Astrocyte (in vitro differentiated cells and primary cell): ENCODE measurements at regions not wholly inside any gene's neighbourhood (a gene's known extent, or its start where the extent isn't known, plus 50 kb on each side); places are given as distances from the start of the nearest gene placed in this dataset.

Experiments used
- DNase-seq: peaks from one replicate; pipeline ENCODE4 v3.0.0-alpha.2; 2010; ENCODE audit warnings: low read depth
- FAIRE-seq: peaks from 2 replicates; lab custom pipeline; 2011; peaks lifted over from hg19 to GRCh38; lab: Jason Lieb, UNC
- H2AFZ ChIP-seq: 2 replicates; pipeline ENCODE4 v1.6.0; 2012; ENCODE audit warnings: low read depth, low read length, inconsistent platforms
- H3K27ac ChIP-seq: 2 replicates; pipeline ENCODE4 v1.5.1; 2011; ENCODE audit warnings: low read depth, low read length, inconsistent platforms
- H3K27me3 ChIP-seq: 2 replicates; pipeline ENCODE4 v1.6.0; 2011; ENCODE audit warnings: low read length, inconsistent platforms; ENCODE audit not compliant: insufficient read depth
- H3K36me3 ChIP-seq: 2 replicates; pipeline ENCODE4 v1.5.1; 2011; ENCODE audit warnings: low read length, inconsistent platforms; ENCODE audit not compliant: insufficient read depth
- H3K4me1 ChIP-seq: 2 replicates; pipeline ENCODE4 v1.5.1; 2011; ENCODE audit warnings: low read length, inconsistent platforms; ENCODE audit not compliant: insufficient read depth
- H3K4me2 ChIP-seq: 2 replicates; pipeline ENCODE4 v1.6.0; 2012; ENCODE audit warnings: low read length, inconsistent platforms
- H3K4me3 ChIP-seq: 2 replicates; pipeline ENCODE4 v1.5.1; 2011; ENCODE audit warnings: low read depth, mild to moderate bottlenecking, low read length, inconsistent platforms; ENCODE audit not compliant: insufficient read depth
- H3K79me2 ChIP-seq: 2 replicates; pipeline ENCODE4 v1.6.0; 2012; ENCODE audit warnings: mild to moderate bottlenecking, low read length, inconsistent platforms; ENCODE audit not compliant: insufficient read depth
- H3K9ac ChIP-seq: 2 replicates; pipeline ENCODE4 v1.6.0; 2012; ENCODE audit warnings: mild to moderate bottlenecking, low read length, inconsistent platforms
- H3K9me3 ChIP-seq: 2 replicates; pipeline ENCODE4 v1.5.1; 2012; ENCODE audit warnings: low read depth, mild to moderate bottlenecking, low read length, inconsistent platforms; ENCODE audit not compliant: insufficient read depth
- H4K20me1 ChIP-seq: 2 replicates; pipeline ENCODE4 v1.6.0; 2012; ENCODE audit warnings: low read length, inconsistent platforms; ENCODE audit not compliant: insufficient read depth
- H3K27ac Mint-ChIP-seq: one replicate; pipeline ENCODE4 v1.8.0; 2021; ENCODE audit warnings: mild to moderate bottlenecking, mixed read lengths; ENCODE audit not compliant: unreplicated experiment
- H3K27me3 Mint-ChIP-seq: one replicate; pipeline ENCODE4 v1.8.0; 2021; ENCODE audit warnings: low read depth, mixed read lengths; ENCODE audit not compliant: unreplicated experiment
- H3K36me3 Mint-ChIP-seq: one replicate; pipeline ENCODE4 v1.8.0; 2021; ENCODE audit warnings: low read depth, mixed read lengths; ENCODE audit not compliant: unreplicated experiment
- H3K4me1 Mint-ChIP-seq: one replicate; pipeline ENCODE4 v1.8.0; 2021; ENCODE audit warnings: low read depth, mixed read lengths; ENCODE audit not compliant: unreplicated experiment
- H3K4me3 Mint-ChIP-seq: one replicate; pipeline ENCODE4 v1.8.0; 2021; ENCODE audit warnings: mild to moderate bottlenecking, moderate library complexity, mixed read lengths; ENCODE audit not compliant: unreplicated experiment
- H3K9me3 Mint-ChIP-seq: one replicate; pipeline ENCODE4 v1.8.0; 2021; ENCODE audit warnings: mild to moderate bottlenecking, mixed read lengths; ENCODE audit not compliant: unreplicated experiment
- CTCF ChIP-seq: IDR thresholded peaks from 2 replicates; pipeline ENCODE4 v1.5.1; 2011; ENCODE audit warnings: low read depth, mild to moderate bottlenecking, inconsistent platforms, low read length, moderate library complexity; ENCODE audit not compliant: insufficient read depth
- EZH2 ChIP-seq: IDR thresholded peaks from 2 replicates; pipeline ENCODE4 v1.6.1; 2012; ENCODE audit warnings: mild to moderate bottlenecking, low read length, inconsistent platforms; ENCODE audit not compliant: insufficient read depth

GRCh38 chr15:37599156-37599555 lies 335.3 kb upstream of the TMCO5A start:
- no peaks in the 10 kb centered on the region for H3K27me3 Mint-ChIP-seq
- Histone ChIP-seq H3K27me3 (no peaks in the 10 kb centered on the region), H3K9me3 (no peaks in the 10 kb centered on the region), H2AFZ (no peak overlapping the region), H3K9ac (no peak overlapping the region), H3K36me3 (no peaks in the 10 kb centered on the region), H4K20me1 (no peaks in the 10 kb centered on the region), H3K4me2 (no peak overlapping the region), H3K27ac (no peak overlapping the region), H3K4me1 (no peaks in the 10 kb centered on the region), H3K79me2 (no peaks in the 10 kb centered on the region), H3K4me3 (no peak overlapping the region)
- H3K9me3 Mint-ChIP-seq: no peaks in the 10 kb centered on the region
- no peaks in the 10 kb centered on the region for H3K36me3 Mint-ChIP-seq
- no peak for FAIRE-seq
- H3K4me3 Mint-ChIP-seq: no peak overlapping the region
- H3K27ac Mint-ChIP-seq: no peak overlapping the region
- TF ChIP-seq EZH2 (no peak), CTCF (no peak)
- H3K4me1 Mint-ChIP-seq: no peaks in the 10 kb centered on the region
- DNase-seq: no peak

GRCh38 chr15:37616215-37616614 lies 318.2 kb upstream of the TMCO5A start:
- H3K9ac ChIP-seq: no peak overlapping the region
- FAIRE-seq: no peak
- no peaks in the 10 kb centered on the region for H3K79me2 ChIP-seq
- no peak for DNase-seq
- no peaks in the 10 kb centered on the region for H3K9me3 ChIP-seq
- TF ChIP-seq EZH2 (no peak), CTCF (no peak)
- H3K4me2 ChIP-seq: no peak overlapping the region
- H3K27me3 ChIP-seq: no peaks in the 10 kb centered on the region
- Mint-ChIP-seq H3K4me3 (no peak overlapping the region), H3K36me3 (no peaks in the 10 kb centered on the region), H3K27ac (no peak overlapping the region), H3K4me1 (no peaks in the 10 kb centered on the region), H3K9me3 (no peaks in the 10 kb centered on the region), H3K27me3 (no peaks in the 10 kb centered on the region)
- H4K20me1 ChIP-seq: no peaks in the 10 kb centered on the region
- H3K4me3 ChIP-seq: no peak overlapping the region
- H3K27ac ChIP-seq: no peak overlapping the region
- H3K36me3 ChIP-seq: no peaks in the 10 kb centered on the region
- no peaks in the 10 kb centered on the region for H3K4me1 ChIP-seq
- no peak overlapping the region for H2AFZ ChIP-seq

- H3K9me3 Mint-ChIP-seq: no peaks in the 10 kb centered on the region
- Histone ChIP-seq H3K27ac (no peak overlapping the region), H4K20me1 (no peaks in the 10 kb centered on the region), H3K4me2 (no peak overlapping the region), H3K9ac (no peak overlapping the region), H3K4me1 (no peaks in the 10 kb centered on the region), H3K4me3 (no peak overlapping the region), H3K79me2 (no peaks in the 10 kb centered on the region), H3K36me3 (no peaks in the 10 kb centered on the region), H3K27me3 (no peaks in the 10 kb centered on the region), H3K9me3 (no peaks in the 10 kb centered on the region), H2AFZ (no peak overlapping the region)
- no peaks in the 10 kb centered on the region for H3K36me3 Mint-ChIP-seq
- DNase-seq (no peak), FAIRE-seq (no peak)
- TF ChIP-seq EZH2: no peak
- no peak for TF ChIP-seq CTCF
- H3K27ac Mint-ChIP-seq: no peak overlapping the region
- H3K27me3 Mint-ChIP-seq: no peaks in the 10 kb centered on the region
- H3K4me1 Mint-ChIP-seq: no peaks in the 10 kb centered on the region
- H3K4me3 Mint-ChIP-seq: no peak overlapping the region
Measured at GRCh38 chr15:37618353-37618752, 316.1 kb upstream of the TMCO5A start.
